HUES6 (cell line): ENCODE measurements at regions not wholly inside any gene's neighbourhood (a gene's known extent, or its start where the extent isn't known, plus 50 kb on each side); places are given as distances from the start of the nearest gene placed in this dataset.
"Not testable (repeated sequence)": the region's sequence is repeated elsewhere in the genome, so short reads cannot be mapped to it uniquely, and the experiment has no call there.

Experiments
- H3K27ac ChIP-seq: 2 replicates; pipeline ENCODE4 v1.7.0; 2013; ENCODE audit warnings: low read depth, mild to moderate bottlenecking, low read length, inconsistent platforms
- H3K27me3 ChIP-seq: 2 replicates; pipeline ENCODE4 v1.6.1; 2013; ENCODE audit warnings: low read length; ENCODE audit not compliant: control insufficient read depth, insufficient read depth
- H3K36me3 ChIP-seq: 2 replicates; pipeline ENCODE4 v1.6.1; 2013; ENCODE audit warnings: low read length; ENCODE audit not compliant: control insufficient read depth, insufficient read depth
- H3K4me1 ChIP-seq: 2 replicates; pipeline ENCODE4 v1.6.1; 2013; ENCODE audit warnings: low read length; ENCODE audit not compliant: control insufficient read depth, insufficient read depth
- H3K4me3 ChIP-seq: 2 replicates; pipeline ENCODE4 v1.5.1; 2013; ENCODE audit warnings: low read depth, low read length
- H3K9ac ChIP-seq: one replicate; pipeline ENCODE4 v1.6.1; 2013; ENCODE audit warnings: mild to moderate bottlenecking, low read length
- H3K9me3 ChIP-seq: 2 replicates; pipeline ENCODE4 v1.6.1; 2013; ENCODE audit warnings: low read depth, low read length; ENCODE audit not compliant: control insufficient read depth, insufficient read depth

- Histone ChIP-seq H3K27ac (no peak overlapping the region), H3K36me3 (no peaks in the 10 kb centered on the region), H3K9ac (no peak overlapping the region), H3K4me1 (peaks cover 28% of the 10 kb centered on the region), H3K27me3 (no peaks in the 10 kb centered on the region), H3K9me3 (no peaks in the 10 kb centered on the region), H3K4me3 (no peak overlapping the region)
These were observed 109.0 kb downstream of the ANXA3 start for GRCh38 chr4:78660559-78660958.

- Histone ChIP-seq H3K4me1 (peaks cover 28% of the 10 kb centered on the region), H3K27ac (no peak overlapping the region), H3K9ac (no peak overlapping the region), H3K9me3 (no peaks in the 10 kb centered on the region), H3K36me3 (no peaks in the 10 kb centered on the region), H3K27me3 (no peaks in the 10 kb centered on the region), H3K4me3 (no peak overlapping the region)
These were observed 109.6 kb downstream of the ANXA3 start for GRCh38 chr4:78661086-78661690.

GRCh38 chr4:78661921-78662521 lies 110.5 kb downstream of the ANXA3 start:
- Histone ChIP-seq H3K36me3 (no peaks in the 10 kb centered on the region), H3K9ac (no peak overlapping the region), H3K9me3 (no peaks in the 10 kb centered on the region), H3K4me3 (no peak overlapping the region), H3K27ac (no peak overlapping the region), H3K27me3 (no peaks in the 10 kb centered on the region), H3K4me1 (peaks cover 25% of the 10 kb centered on the region)

GRCh38 chr4:78662658-78663057 lies 111.1 kb downstream of the ANXA3 start:
- Histone ChIP-seq H3K4me3 (no peak overlapping the region), H3K36me3 (no peaks in the 10 kb centered on the region), H3K27ac (no peak overlapping the region), H3K9me3 (no peaks in the 10 kb centered on the region), H3K27me3 (no peaks in the 10 kb centered on the region), H3K9ac (no peak overlapping the region), H3K4me1 (peaks cover 24% of the 10 kb centered on the region)

- not testable (repeated sequence) for H3K27me3 ChIP-seq, H3K27ac ChIP-seq, H3K9me3 ChIP-seq, H3K9ac ChIP-seq, H3K36me3 ChIP-seq, H3K4me3 ChIP-seq
- peaks cover 27% of the 10 kb centered on the region for H3K4me1 ChIP-seq
These were observed 111.9 kb upstream of the BMP2K start for GRCh38 chr4:78664296-78664695.

GRCh38 chr4:78665216-78665770 lies 110.9 kb upstream of the BMP2K start:
- Histone ChIP-seq H3K27me3 (no peaks in the 10 kb centered on the region), H3K4me1 (peaks cover 30% of the 10 kb centered on the region), H3K9me3 (no peaks in the 10 kb centered on the region), H3K9ac (no peak overlapping the region), H3K4me3 (no peak overlapping the region), H3K36me3 (no peaks in the 10 kb centered on the region), H3K27ac (no peak overlapping the region)

GRCh38 chr4:78666830-78667258 lies 109.3 kb upstream of the BMP2K start:
- Histone ChIP-seq H3K9me3 (no peaks in the 10 kb centered on the region), H3K27me3 (no peaks in the 10 kb centered on the region), H3K4me3 (no peak overlapping the region), H3K9ac (no peak overlapping the region), H3K4me1 (peaks cover 26% of the 10 kb centered on the region), H3K36me3 (no peaks in the 10 kb centered on the region), H3K27ac (no peak overlapping the region)

GRCh38 chr4:78667325-78667724 lies 108.8 kb upstream of the BMP2K start:
- Histone ChIP-seq H3K9me3 (no peaks in the 10 kb centered on the region), H3K4me3 (no peak overlapping the region), H3K9ac (no peak overlapping the region), H3K36me3 (no peaks in the 10 kb centered on the region), H3K27me3 (no peaks in the 10 kb centered on the region), H3K4me1 (peaks cover 21% of the 10 kb centered on the region), H3K27ac (no peak overlapping the region)

- H3K4me1 ChIP-seq = peaks cover 20% of the 10 kb centered on the region
- H3K36me3 ChIP-seq = no peaks in the 10 kb centered on the region
- no peak overlapping the region for H3K9ac ChIP-seq
- H3K27me3 ChIP-seq = no peaks in the 10 kb centered on the region
- H3K27ac ChIP-seq = no peak overlapping the region
- no peaks in the 10 kb centered on the region for H3K9me3 ChIP-seq
- no peak overlapping the region for H3K4me3 ChIP-seq
These were observed 108.4 kb upstream of the BMP2K start for GRCh38 chr4:78667764-78668163.

GRCh38 chr4:78669453-78669852 lies 106.7 kb upstream of the BMP2K start:
- no peak overlapping the region for H3K4me3 ChIP-seq
- peaks cover 9% of the 10 kb centered on the region; the same call in 1 of the 2 replicates for H3K4me1 ChIP-seq
- no peaks in the 10 kb centered on the region for H3K36me3 ChIP-seq
- H3K9me3 ChIP-seq = no peaks in the 10 kb centered on the region
- H3K9ac ChIP-seq = no peak overlapping the region
- no peak overlapping the region for H3K27ac ChIP-seq
- H3K27me3 ChIP-seq = no peaks in the 10 kb centered on the region

- Histone ChIP-seq H3K36me3 (no peaks in the 10 kb centered on the region), H3K9me3 (peaks cover 6% of the 10 kb centered on the region; the same call in 1 of the 2 replicates), H3K4me3 (no peak overlapping the region), H3K27ac (no peak overlapping the region), H3K27me3 (no peaks in the 10 kb centered on the region), H3K9ac (no peak overlapping the region), H3K4me1 (peaks cover 7% of the 10 kb centered on the region; the same call in 1 of the 2 replicates)
These were observed 104.0 kb upstream of the BMP2K start for GRCh38 chr4:78671903-78672815.
